GM19452 (cell line): ENCODE measurements at regions not wholly inside any gene's neighbourhood (a gene's known extent, or its start where the extent isn't known, plus 50 kb on each side); places are given as distances from the start of the nearest gene placed in this dataset.
"Not testable (repeated sequence)": the region's sequence is repeated elsewhere in the genome, so short reads cannot be mapped to it uniquely, and the experiment has no call there.

Experiments
- ATAC-seq: cut with Tn5 transposase; IDR thresholded peaks from one replicate; pipeline ENCODE4 v1.9.1; 2021; ENCODE audit not compliant: unreplicated experiment

DNA sequence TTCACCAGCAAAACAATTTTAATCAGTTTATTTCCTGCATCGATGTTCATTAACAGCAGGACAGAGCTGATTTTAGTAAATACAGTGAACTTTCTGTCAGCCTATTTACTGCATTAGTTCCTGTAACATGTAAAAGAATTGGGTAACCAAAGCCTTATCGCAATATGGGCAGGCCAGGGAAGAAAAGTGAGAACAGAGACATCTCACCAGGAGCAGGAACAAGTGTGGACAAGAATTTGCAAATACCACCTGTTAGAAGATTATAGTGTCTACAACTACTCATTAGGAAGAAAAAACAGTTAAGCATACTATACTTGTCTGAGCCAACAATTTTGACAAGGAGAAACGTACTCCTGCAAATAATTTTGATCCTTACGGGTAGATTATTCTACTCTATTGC is 1293.9 kb downstream of the PLA2G4A start:
- no peak for ATAC-seq

DNA sequence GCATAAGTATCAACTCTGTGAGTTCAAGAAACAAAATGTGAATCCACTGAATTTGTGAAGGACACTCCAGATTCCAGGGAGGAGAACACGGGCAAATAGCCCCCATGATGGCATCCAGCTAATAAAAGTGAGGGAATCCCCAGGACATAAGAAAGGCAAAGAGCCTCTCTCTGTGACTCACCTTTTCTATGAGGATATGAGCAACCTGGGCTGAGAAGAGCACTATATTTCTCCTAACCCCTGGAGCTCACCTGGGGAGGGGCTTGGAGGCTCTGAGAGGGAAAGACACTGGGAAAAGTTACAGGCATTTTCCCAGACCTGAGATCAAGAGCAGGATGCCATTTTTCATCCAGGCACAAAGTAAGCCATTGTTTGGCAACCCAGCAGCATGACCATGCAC is 1298.8 kb downstream of the PLA2G4A start:
- no peak for ATAC-seq

DNA sequence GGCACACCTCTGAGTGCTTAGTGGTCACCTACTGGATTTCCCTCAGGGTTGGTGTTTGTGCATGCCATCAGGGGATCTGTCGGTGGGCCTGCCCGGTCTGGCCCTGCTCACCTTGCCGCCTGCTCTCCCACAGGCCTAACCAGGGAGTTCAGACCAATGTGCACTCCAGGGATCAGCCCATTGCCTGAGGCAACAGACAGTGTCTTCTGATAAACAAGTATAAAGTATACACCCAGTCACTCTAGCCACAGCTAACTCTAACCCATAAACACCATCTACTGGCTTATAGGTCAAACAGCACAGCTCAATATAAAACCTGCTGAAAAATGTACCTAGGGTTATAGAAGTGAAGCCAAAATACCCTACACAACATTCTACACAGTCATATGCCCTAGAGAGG is 1300.0 kb downstream of the PLA2G4A start:
- ATAC-seq = no peak

DNA sequence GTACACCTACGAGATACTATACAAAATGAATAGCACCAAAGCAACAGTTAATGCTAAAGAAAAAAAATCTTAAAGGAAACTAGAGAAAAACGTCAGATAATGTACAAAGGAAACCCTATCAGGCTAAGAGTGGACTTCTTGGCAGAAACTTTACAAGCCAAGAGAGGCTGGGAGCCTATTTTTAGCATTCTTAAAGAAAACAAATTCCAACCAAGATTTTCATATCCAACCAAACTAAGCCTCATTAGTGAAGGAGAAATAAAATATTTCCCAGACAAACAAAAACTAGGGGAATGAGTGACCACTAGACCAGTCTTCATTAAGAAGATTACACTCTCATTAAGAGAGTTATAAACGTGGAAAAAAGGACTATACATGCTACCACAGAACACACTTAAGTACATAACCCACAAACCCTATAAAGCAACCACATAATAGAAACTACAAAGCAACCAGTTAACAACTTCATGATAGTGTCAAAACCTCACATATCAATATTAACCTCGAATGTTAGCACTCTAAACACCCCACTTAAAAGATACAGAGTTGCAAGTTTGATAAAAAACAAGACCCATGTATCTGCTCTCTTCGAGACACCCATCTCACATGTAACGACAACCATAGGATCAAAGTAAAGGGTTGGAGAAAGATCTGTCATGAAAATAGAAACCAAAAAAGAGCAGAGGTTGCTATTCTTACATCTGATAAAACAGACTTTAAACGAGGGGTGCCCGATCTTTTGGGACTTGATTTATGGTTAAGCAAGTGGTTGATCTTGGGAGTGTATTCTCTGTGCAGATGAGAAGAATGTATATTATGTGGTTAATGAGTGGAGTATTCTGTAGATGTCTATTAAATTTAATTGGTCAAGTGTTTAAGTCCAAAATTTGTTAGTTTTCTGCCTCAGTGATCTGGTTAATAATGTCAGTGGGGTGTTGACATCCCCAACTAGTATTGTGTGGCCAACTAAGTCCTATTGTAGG is 1301.4 kb downstream of the PLA2G4A start:
- no peak for ATAC-seq

DNA sequence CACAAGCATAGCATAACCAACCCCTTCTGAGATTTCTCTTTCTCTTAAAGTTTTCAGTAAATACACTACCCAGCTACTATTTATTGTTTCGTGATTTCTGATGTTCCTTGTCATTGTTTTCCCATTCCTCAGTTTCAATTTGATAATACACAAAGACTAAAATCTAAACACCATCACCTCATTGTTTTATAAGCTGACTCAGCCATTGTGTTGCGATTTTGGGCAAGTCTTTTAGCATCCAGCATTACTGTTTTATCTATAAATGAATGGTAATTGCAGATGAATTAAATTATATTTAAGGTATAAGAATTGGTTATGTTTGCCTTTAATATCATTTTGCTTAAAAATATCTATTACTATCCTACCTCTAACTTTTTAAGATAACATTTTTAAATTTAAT is 1308.5 kb downstream of the PLA2G4A start:
- ATAC-seq = no peak

DNA sequence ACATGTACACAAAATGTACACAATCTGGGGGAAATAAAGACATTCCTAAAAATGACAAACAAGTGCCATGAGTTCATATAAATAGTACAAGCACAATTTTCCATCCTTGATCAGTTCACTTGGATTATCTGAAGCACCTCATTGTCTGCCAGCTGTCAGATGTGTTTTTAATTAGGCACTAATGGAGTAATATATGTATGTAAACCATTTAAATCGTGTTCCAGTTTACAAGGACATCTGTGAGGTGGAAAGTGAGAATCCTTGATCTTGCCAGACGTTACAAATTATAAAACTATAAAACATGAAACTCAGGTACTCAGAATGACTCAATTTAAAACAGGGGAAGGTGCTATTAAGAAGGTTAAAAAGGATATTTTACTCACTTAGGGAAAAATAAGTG is 1312.2 kb downstream of the PLA2G4A start:
- ATAC-seq = no peak

DNA sequence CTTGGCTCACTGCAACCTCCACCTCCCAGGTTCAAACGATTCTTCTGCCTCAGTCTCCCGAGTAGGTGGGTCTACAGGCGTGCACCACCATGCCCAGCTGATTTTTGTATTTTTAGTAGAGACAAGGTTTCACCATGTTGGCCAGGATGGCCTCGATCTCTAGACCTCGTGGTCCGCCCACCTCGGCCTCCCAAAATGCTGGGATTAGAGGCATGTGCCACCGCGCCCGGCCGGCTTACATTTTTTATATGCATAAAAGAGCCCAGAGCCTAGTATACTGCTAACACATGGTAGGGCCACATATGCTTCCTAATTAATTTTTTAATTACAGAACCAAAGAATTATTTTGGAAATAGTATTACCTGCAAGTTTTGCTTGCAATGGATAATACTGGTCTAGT is 1325.4 kb downstream of the PLA2G4A start:
- ATAC-seq = no peak

DNA sequence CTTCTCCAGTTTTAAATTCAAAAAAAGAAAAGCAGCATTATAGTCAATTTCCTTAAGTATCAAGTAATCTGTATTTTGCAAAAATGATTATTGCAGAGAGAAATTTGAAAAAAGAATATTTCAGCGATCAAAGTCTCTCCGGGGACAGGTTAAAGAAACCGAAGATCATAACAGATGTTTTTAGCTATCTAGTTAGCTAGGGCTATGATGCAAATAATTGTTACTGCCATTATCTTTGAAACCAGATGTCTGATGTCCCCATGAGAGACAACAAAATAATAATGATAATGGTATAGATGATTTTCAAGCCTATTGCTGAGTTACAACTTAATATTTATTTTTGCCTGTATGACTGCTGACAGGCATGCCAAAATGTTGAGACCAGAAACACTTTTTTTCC is 1326.0 kb downstream of the PLA2G4A start:
- no peak for ATAC-seq

DNA sequence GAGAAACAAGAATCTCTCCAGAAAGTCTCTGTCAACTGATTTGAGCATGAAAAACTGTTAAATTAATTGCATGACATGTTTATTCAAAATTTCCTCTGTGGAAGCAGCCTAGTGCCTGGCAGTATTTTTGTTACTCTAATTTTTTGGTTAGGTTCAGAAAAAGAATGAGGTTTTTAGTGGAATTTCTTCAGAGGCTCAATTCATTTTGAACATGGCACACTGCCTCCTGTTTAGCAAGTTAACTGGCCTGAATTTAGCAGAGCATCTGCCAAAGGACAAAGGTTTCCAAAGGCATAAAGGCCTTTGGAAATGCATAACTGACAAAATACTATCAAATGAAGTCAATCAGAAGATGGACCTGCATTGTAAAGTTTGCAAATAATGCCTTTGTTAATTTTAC is 1326.5 kb downstream of the PLA2G4A start:
- no peak for ATAC-seq

DNA sequence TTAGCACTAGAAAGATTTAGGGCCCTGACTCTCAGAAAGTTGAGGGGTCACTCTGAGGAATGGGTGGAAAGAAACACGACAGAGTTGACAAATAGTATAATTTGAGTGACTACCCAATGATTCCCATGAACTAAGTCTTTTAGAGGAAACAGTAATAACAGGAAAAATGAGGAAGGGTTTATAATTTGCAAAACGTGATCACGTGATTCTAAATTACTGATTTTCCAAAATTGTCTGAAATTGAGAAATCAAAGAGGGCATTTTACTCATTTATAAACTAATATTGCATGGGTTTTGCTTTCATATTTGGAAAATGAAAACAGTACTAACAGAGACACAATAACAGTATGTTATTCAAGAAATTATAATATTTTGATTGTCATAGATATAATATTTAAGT is 1335.7 kb downstream of the PLA2G4A start:
- no peak for ATAC-seq

DNA sequence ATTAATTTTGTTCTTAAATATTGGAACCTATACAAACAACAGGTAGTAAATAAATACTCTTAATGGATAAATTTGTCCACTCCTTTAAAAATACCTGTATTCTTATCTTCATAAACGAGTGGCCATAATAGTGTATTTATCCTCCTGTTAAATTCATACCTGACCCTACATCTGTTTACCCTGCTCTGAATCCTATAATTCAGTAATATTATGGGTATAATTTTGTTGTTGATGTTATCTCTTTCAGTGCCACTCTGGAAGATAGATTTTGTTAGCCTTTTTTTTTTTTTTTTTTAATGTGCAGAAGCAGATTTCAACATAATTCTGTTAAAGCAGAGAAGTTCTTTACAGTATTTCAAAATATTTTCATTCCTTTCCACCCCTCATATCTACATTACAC is 1337.9 kb downstream of the PLA2G4A start:
- no peak for ATAC-seq

DNA sequence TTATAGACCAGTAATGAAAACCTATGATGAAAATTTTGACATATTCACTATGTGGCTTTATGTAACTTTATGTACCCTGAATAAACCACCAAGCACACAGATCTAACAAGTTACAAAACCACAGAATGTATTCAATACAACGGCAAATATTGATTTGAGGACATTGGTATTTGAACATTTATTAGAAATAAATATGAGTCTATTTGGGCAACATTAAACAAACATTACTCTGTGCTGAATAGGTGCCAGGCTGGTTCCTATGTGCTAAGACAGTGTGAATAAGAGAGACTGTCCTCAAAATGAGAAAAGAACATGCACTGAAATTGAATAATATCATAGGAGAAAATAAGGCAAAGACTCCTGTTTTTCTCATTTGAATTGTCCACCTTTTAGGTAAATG is 1341.2 kb downstream of the PLA2G4A start:
- no peak for ATAC-seq

DNA sequence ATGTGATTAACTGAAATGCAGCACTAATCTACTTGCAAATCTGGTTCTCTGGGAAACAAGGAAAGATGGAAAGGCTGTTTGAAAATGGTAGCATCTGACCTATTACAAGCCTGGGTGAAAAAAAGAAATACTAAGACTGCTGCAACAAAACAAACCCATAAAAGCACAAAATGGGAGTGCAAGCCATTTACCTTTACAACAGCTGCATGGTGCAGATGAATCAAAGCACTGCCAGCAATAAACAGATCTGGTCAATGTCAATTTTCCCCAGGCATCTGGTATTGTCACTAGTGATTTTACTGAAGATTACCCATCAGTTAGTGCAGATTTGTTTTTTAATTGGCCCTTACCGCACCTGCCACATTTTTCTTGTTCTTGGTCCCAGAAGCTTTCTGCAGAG is 1341.7 kb downstream of the PLA2G4A start:
- ATAC-seq = no peak

DNA sequence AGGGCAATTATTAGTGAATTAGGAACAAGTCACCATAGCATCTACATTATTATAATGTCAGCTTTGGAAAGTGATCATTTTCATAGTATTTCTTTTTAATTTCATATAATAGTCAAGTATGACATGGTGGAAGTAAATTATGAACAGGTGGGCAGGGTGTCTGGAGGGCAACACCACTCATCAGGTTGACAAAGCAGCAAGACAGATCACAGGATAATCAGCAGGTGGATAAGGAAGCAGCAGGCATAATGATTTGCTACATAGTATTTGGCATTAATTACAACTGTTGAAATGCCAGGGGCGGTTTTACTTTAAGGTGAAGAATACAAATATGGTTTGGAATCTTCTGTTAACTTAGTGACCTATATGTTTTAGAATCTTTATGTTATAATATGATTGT is 1342.2 kb downstream of the PLA2G4A start:
- no peak for ATAC-seq

DNA sequence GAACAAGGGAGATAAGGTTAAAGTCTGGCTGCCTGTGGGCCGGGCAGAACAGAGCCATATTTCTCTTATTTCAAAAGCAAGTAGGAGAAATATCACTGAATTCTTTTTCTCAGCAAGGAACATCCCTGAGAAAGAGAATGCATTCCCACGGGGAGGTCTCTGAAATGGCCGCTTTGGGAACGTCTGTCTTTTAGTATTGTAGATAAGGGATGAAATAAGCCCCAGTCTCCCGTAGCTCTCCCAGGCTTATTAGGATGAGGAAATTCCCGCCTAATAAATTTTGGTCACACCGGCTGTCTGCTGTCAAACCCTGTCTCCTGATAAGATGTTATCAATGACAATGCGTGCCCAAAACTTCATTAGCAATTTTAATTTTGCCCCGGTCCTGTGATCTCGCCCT is 1353.3 kb downstream of the PLA2G4A start:
- ATAC-seq = not testable (repeated sequence)

DNA sequence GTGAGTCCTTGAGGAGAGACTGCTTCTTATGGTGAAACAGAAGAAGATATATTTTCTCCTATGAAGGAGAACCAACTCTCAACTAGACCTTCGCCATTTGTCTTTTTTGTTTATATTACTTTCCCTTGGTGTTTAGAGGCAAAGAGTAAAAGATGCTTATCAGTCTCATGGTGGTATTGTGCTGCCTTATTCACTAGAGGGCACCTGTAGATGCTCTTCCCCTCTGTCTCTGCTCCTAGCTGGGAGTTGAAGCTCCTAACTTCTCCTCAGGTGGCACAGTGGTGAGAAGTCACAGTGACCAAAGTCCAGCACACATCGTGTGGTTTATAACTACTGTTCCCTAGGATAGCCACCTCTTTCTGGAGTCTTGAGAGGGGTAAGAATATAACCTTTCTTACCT is 1359.6 kb downstream of the PLA2G4A start:
- ATAC-seq = no peak

DNA sequence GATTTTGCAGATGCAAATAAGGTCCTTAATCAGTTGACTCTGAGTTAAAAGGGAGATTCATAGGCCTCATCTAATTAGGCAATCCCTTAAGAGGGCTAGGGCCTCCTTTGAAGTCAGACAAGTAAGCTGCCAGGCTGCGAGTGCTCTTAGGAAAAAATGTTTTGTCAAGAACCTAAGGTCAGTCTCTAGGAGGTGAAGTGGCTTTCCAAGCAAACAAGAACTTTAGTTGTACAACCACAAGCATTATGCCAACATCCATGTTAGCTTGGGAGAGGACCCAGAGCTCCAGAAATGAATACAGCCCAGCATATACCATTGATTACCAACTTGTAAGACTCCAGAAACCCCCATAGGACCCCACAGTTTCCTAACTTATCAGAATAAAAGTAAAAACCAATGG is 1366.2 kb downstream of the PLA2G4A start:
- ATAC-seq = no peak

DNA sequence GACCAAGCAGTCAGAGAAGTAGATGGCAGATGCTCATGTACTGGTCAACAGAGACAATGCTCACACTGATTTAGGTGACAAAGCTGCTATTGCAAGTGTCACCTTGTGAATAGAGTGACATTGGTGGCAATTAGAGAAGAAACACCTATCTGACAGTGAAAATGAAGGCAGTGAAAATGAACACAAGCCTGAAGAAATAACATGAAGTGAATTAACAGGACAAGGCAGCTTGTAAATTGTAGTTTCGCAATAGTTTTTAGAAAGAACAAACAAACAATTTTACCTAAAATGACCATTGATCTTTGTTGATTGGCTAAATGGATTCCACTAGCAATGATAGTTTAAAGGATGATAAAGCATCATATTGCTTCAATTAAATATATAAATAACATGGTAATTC is 1389.5 kb downstream of the PLA2G4A start:
- ATAC-seq = no peak

DNA sequence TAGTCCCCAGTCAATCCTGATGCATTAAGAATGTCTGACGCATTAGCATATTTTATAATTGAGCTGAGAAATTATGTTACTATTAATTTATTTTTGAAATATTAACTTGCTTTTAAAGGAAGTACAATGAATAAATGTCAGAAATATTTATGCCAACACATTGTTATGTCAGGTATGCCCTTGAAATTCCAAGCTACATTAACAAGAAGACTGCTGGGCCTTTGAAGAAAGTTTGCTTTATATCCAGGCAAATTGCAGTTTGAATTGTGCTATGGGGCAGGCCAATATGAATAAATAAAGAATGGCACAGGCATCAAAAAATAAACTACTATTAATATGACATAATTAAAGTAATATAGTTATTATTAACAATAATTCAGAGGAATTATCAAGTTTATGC is 1391.3 kb downstream of the PLA2G4A start:
- ATAC-seq = no peak

DNA sequence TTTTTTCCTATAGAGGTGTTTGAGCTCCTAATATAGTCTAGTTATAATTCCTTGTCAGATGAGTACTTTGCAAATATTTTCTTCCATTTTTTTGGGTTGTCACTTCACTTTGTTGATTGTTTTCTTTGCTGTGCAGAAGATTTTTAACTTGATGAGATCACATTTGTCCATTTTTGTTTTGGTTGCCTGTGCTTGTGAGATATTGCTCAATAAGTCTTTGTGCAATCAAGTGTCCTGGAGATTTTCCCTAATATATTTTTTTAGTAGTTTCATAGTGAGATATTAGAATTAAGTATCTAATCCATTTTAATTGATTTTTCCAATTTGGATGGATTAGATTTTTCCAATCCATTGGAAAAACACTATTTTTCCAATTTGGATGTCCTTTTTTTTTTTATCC is 1395.5 kb downstream of the PLA2G4A start:
- no peak for ATAC-seq

DNA sequence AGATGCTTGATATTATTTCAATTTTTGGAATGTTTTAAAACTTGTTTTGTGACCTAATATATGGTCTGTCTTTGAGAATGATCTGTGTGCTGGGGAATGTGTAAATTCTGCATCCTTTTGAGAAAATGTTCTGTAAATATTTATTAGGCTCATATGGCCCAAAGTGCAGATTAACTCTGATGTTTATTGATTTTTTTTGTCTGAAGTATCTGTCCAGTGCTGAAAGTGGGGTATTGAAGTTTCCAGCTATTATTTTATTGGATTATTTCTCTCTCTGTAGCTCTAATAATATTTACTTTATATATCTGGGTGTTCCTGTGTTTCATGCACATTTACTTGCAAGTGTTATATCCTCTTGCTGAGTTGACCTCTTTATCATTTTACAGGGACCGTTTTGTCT is 1397.2 kb downstream of the PLA2G4A start:
- no peak for ATAC-seq

DNA sequence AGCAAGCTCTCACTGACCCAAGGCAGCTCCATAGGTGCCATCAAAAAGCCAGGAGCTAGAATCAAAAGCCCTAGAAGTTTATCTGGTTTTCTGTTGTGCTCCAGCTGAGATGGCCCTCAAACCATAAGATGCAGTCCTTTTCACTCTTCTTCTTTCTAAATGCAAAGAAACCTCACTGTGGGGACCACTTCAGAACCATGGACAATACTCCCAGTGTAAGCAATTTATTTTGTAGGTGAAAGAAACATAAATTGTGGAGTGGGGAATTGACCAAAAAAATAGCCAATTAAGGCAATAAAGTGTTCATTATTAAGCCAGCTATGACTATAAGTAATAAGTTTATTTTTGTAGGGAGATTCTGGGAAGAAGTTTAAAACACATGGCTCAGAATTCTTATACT is 1399.9 kb downstream of the PLA2G4A start:
- no peak for ATAC-seq
